ENCODE measurements at regions not wholly inside any gene's neighbourhood (a gene's known extent, or its start where the extent isn't known, plus 50 kb on each side); places are given as distances from the start of the nearest gene placed in this dataset.

DNA sequence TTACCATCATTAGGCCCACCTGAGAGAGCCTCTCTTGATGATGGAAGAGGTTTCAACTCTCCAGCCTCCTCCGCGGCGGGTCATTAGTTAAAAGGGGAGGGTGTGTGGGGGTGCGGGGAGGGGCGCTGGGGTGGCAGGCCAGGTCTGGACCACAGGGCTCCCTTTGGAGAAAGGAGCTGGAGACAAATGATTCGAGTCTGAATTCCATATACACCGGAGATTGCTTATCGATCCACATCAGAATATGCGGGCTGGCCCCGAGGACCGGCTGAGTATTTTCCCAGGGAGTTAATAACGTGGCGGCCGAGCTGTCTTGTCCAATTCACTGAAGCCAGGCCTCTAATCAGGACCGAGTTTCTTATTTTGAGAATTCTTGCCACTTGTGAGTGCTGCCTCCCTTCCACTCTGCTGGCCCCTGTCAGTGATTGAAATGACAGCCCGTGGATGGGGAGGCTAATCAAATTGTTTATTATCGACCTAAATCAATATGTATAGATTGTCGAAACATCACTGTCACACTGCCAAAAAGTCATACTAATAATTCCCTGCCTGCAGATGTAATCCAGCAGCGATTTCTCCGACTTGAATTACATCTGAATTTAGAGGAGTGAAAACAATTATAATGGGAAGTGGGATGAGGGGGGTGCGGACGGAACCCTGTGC is 202.7 kb downstream of the SALL1 start:
- TF ChIP-seq, protein P1, sequence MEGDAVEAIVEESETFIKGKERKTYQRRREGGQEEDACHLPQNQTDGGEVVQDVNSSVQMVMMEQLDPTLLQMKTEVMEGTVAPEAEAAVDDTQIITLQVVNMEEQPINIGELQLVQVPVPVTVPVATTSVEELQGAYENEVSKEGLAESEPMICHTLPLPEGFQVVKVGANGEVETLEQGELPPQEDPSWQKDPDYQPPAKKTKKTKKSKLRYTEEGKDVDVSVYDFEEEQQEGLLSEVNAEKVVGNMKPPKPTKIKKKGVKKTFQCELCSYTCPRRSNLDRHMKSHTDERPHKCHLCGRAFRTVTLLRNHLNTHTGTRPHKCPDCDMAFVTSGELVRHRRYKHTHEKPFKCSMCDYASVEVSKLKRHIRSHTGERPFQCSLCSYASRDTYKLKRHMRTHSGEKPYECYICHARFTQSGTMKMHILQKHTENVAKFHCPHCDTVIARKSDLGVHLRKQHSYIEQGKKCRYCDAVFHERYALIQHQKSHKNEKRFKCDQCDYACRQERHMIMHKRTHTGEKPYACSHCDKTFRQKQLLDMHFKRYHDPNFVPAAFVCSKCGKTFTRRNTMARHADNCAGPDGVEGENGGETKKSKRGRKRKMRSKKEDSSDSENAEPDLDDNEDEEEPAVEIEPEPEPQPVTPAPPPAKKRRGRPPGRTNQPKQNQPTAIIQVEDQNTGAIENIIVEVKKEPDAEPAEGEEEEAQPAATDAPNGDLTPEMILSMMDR (IDR thresholded peaks at IDR 0.05; ENCODE audit: low read depth, low read length) = no peak
- no peak overlapping the region for H3K4me3 ChIP-seq (replicated peaks in 1 of 2; ENCODE audit: low read depth in 2 of 2, low read length in 2 of 2)
- DNase-seq (ENCODE audit: low read depth in 2 of 2) = no peak

DNA sequence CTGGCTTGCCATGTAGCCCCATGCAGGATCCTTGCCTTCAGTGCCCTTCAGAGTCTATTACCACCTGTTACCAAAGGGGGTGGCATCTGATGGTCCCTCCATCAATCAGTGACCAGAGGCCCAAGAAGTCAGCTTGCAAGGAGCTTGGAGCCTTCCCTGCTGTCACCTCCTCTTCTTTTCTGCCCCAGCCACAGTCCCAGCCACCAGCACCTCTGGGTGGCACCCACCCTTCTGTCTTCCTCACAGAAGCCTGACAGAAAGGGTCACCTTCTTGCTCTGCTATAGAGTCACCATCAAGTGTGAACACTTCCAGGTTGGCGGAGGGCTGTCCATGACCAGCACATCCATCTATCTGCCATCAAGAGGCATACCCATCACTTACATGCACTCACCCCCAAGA is 203.2 kb downstream of the SALL1 start:
- DNase-seq (ENCODE audit: low read depth in 2 of 2) = no peak
- TF ChIP-seq, protein P1 (IDR thresholded peaks at IDR 0.05; ENCODE audit: low read depth, low read length) = no peak
- H3K4me3 ChIP-seq (replicated peaks in 1 of 2; ENCODE audit: low read depth in 2 of 2, low read length in 2 of 2) = no peak overlapping the region

DNA sequence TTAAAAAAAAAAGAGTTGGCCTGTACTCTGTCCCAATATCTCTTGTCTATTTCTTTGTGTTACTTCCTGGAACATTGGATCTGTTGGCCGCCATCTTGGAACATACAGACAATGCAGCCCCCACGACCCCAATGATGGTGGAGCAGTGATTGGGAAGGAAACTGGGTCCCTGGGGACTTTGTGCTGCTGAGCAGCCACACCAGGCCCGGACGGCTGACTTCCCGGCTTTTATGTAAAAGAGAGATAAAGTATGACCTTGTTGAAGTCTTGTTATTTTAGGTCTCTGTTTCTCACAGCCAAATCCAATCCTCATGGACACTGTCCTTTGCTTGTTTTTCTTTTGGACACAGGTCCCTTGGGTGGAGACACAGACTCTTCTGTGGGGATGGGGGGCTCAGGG is 204.5 kb downstream of the SALL1 start:
- H3K4me3 ChIP-seq (replicated peaks in 1 of 2; ENCODE audit: low read depth in 2 of 2, low read length in 2 of 2) = no peak overlapping the region

DNA sequence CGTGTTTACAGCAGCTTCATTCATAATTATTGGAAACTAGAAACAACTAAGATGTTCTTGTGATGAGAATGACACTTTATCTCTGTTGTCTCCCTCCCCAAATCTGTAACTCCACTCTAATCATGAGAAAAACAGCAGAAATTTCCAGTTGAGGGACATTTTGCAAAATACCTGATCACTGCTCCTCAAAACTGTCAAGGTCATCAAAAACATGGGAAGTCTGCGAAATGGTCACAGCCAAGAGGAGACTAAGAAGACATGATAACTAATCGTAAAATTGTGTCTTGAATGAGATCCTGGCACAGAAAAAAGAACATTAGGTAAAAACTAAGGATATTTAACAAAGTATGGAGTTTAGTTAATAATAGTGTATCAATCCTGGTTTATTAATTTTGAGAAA is 204.2 kb downstream of the CYLD start:
- TF ChIP-seq, protein P1 (IDR thresholded peaks at IDR 0.05; ENCODE audit: low read depth, low read length) = no peak
- H3K4me3 ChIP-seq (replicated peaks in 1 of 2; ENCODE audit: low read depth in 2 of 2, low read length in 2 of 2) = no peak overlapping the region
- DNase-seq (ENCODE audit: low read depth in 2 of 2) = no peak

More for the DNA sequence above, 204.5 kb downstream of the SALL1 start:
- no peak for DNase-seq (ENCODE audit: low read depth in 2 of 2)
- TF ChIP-seq, protein P1 (IDR thresholded peaks at IDR 0.05; ENCODE audit: low read depth, low read length) = no peak

DNA sequence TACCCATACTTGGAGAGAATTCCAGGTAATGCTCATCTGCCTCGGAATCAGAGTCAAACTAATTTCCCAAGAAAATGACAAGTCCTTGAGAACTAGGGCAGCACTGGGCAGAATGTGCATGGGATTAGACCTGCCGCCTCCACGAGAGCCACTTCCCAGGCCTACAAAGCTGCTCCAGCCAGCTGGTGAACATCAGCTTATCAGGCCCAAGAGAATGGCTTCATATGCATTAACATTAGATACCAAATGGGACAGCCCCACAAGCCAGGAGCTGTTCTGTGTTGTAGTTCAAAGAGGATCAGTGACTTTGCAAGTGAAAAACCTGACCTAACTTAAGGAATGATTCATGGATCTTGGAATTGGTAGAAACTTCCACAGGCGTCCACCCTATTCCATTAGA is 203.3 kb downstream of the CYLD start:
- H3K4me3 ChIP-seq (replicated peaks in 1 of 2; ENCODE audit: low read depth in 2 of 2, low read length in 2 of 2) = no peak overlapping the region
- DNase-seq (ENCODE audit: low read depth in 2 of 2) = no peak
- TF ChIP-seq, protein P1 (IDR thresholded peaks at IDR 0.05; ENCODE audit: low read depth, low read length) = no peak

DNA sequence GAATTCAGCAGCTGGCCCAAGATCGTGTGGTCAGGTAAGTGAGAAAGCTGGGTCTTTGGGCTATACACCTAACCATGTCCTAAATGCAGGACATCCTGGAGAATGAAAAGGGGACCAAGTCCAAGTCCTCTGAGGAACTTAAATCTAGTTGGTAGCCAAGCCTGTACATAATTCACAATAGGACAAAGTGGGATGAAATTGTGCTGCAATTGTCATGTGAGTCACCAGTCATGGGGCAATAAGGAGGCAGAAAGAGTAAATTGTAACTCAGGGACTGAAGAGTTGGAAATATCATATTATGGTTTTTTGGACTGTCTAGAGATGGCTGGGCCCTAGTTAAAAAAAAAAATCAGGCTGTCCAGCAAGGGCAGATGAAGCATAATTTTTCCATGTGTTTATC is 202.6 kb downstream of the CYLD start:
- TF ChIP-seq, protein P1 (IDR thresholded peaks at IDR 0.05; ENCODE audit: low read depth, low read length) = no peak
- no peak overlapping the region for H3K4me3 ChIP-seq (replicated peaks in 1 of 2; ENCODE audit: low read depth in 2 of 2, low read length in 2 of 2)
- no peak for DNase-seq (ENCODE audit: low read depth in 2 of 2)

DNA sequence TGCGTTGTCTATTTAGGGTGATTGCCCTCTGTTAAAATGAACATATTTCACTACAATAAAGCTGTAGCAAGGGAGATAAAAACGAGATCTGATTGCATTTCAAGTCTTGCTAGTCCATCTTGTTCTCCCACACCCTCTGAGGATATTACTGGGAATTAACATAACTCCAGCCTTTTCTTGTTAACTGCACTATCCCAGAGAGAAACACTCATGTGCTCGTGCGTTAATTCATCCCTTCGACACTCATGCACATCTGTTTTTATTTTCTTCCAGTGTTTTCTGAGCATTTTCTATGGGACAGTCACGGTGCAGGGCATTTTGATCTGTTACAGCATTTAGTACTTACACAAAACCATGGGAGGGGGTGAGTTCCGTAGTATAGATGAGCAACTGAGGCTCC is 202.1 kb downstream of the CYLD start:
- no peak for DNase-seq (ENCODE audit: low read depth in 2 of 2)
- TF ChIP-seq, protein P1 (IDR thresholded peaks at IDR 0.05; ENCODE audit: low read depth, low read length) = no peak
- H3K4me3 ChIP-seq (replicated peaks in 1 of 2; ENCODE audit: low read depth in 2 of 2, low read length in 2 of 2) = no peak overlapping the region

Data from cardiac fibroblast (primary cell).